ENCODE measurements at regions not wholly inside any gene's neighbourhood (a gene's known extent, or its start where the extent isn't known, plus 50 kb on each side); places are given as distances from the start of the nearest gene placed in this dataset.

GRCh38 chr13:38002606-38003005 is 133.0 kb upstream of the TRPC4 start:
- H3K4me2 ChIP-seq (ENCODE audit: low read depth, low read length, poor library complexity, severe bottlenecking): no peak overlapping the region
- no peaks in the 10 kb centered on the region for H3K4me1 ChIP-seq (ENCODE audit: insufficient read depth, low read length, poor library complexity, severe bottlenecking)
- H2AFZ ChIP-seq (ENCODE audit: low read length): no peak overlapping the region
- TF ChIP-seq EZH2phosphoT487 (IDR thresholded peaks at IDR 0.05; ENCODE audit: borderline replicate concordance): no peak
- no peak for TF ChIP-seq CTCF (conservative IDR thresholded peaks at IDR 0.05; ENCODE audit: low read length)
- no peaks in the 10 kb centered on the region for H3K9me3 ChIP-seq (ENCODE audit: insufficient read depth, low read depth, low read length)
- H3K79me2 ChIP-seq (ENCODE audit: insufficient read depth, low read length): no peaks in the 10 kb centered on the region
- no peaks in the 10 kb centered on the region for H3K9me2 ChIP-seq (replicated peaks; ENCODE audit: low read depth, low read length)
- H3K9ac ChIP-seq (ENCODE audit: low read depth, low read length, poor library complexity, severe bottlenecking): no peak overlapping the region
- H3K27me3 ChIP-seq (ENCODE audit: insufficient read depth, low read length, poor library complexity, severe bottlenecking): no peaks in the 10 kb centered on the region
- no peak overlapping the region for H3K4me3 ChIP-seq (ENCODE audit: low read length, poor library complexity, severe bottlenecking)
- no peaks in the 10 kb centered on the region for H3F3A ChIP-seq (ENCODE audit: low read depth)
- H3K36me3 ChIP-seq (ENCODE audit: insufficient read depth, low read length): no peaks in the 10 kb centered on the region
- H4K20me1 ChIP-seq (ENCODE audit: insufficient read depth, low read length, poor library complexity, severe bottlenecking): no peaks in the 10 kb centered on the region

GRCh38 chr13:37997641-37998040 is 128.1 kb upstream of the TRPC4 start:
- Histone ChIP-seq H3K9me3 (ENCODE audit: insufficient read depth, low read depth, low read length) (no peaks in the 10 kb centered on the region), H3K4me1 (ENCODE audit: insufficient read depth, low read length, poor library complexity, severe bottlenecking) (no peaks in the 10 kb centered on the region), H3F3A (ENCODE audit: low read depth) (no peaks in the 10 kb centered on the region), H2AFZ (ENCODE audit: low read length) (no peak overlapping the region), H3K4me3 (ENCODE audit: low read length, poor library complexity, severe bottlenecking) (no peak overlapping the region), H3K36me3 (ENCODE audit: insufficient read depth, low read length) (no peaks in the 10 kb centered on the region), H4K20me1 (ENCODE audit: insufficient read depth, low read length, poor library complexity, severe bottlenecking) (no peaks in the 10 kb centered on the region), H3K27me3 (ENCODE audit: insufficient read depth, low read length, poor library complexity, severe bottlenecking) (no peaks in the 10 kb centered on the region), H3K9me2 (replicated peaks; ENCODE audit: low read depth, low read length) (no peaks in the 10 kb centered on the region), H3K4me2 (ENCODE audit: low read depth, low read length, poor library complexity, severe bottlenecking) (no peak overlapping the region), H3K79me2 (ENCODE audit: insufficient read depth, low read length) (no peaks in the 10 kb centered on the region), H3K9ac (ENCODE audit: low read depth, low read length, poor library complexity, severe bottlenecking) (no peak overlapping the region)
- TF ChIP-seq EZH2phosphoT487 (IDR thresholded peaks at IDR 0.05; ENCODE audit: borderline replicate concordance) (no peak), CTCF (conservative IDR thresholded peaks at IDR 0.05; ENCODE audit: low read length) (no peak)

- Histone ChIP-seq H3K79me2 (ENCODE audit: insufficient read depth, low read length) (no peaks in the 10 kb centered on the region), H2AFZ (ENCODE audit: low read length) (no peak overlapping the region), H3K9me3 (ENCODE audit: insufficient read depth, low read depth, low read length) (no peaks in the 10 kb centered on the region), H3K9me2 (replicated peaks; ENCODE audit: low read depth, low read length) (no peaks in the 10 kb centered on the region), H3K27me3 (ENCODE audit: insufficient read depth, low read length, poor library complexity, severe bottlenecking) (no peaks in the 10 kb centered on the region), H4K20me1 (ENCODE audit: insufficient read depth, low read length, poor library complexity, severe bottlenecking) (no peaks in the 10 kb centered on the region), H3K9ac (ENCODE audit: low read depth, low read length, poor library complexity, severe bottlenecking) (no peak overlapping the region), H3K36me3 (ENCODE audit: insufficient read depth, low read length) (no peaks in the 10 kb centered on the region), H3F3A (ENCODE audit: low read depth) (no peaks in the 10 kb centered on the region), H3K4me1 (ENCODE audit: insufficient read depth, low read length, poor library complexity, severe bottlenecking) (no peaks in the 10 kb centered on the region), H3K4me2 (ENCODE audit: low read depth, low read length, poor library complexity, severe bottlenecking) (no peak overlapping the region), H3K4me3 (ENCODE audit: low read length, poor library complexity, severe bottlenecking) (no peak overlapping the region)
- no peak for TF ChIP-seq EZH2phosphoT487 (IDR thresholded peaks at IDR 0.05; ENCODE audit: borderline replicate concordance)
- TF ChIP-seq CTCF (conservative IDR thresholded peaks at IDR 0.05; ENCODE audit: low read length): no peak
Observed at GRCh38 chr13:37995092-37995491, 125.5 kb upstream of the TRPC4 start.

Measured in Loucy (cell line).